ENCODE measurements at regions not wholly inside any gene's neighbourhood (a gene's known extent, or its start where the extent isn't known, plus 50 kb on each side); places are given as distances from the start of the nearest gene placed in this dataset.

- no peak for TF ChIP-seq CTCF (IDR thresholded peaks at IDR 0.05)
- TF ChIP-seq EZH2 (IDR thresholded peaks at IDR 0.05; ENCODE audit: borderline replicate concordance, insufficient read depth, low read depth, low read length, poor library complexity, severe bottlenecking): no peak
These were observed 432.4 kb upstream of the RORB start for GRCh38 chr9:74064702-74065101.
